Fibroblast of mammary gland (primary cell): ENCODE measurements at regions not wholly inside any gene's neighbourhood (a gene's known extent, or its start where the extent isn't known, plus 50 kb on each side); places are given as distances from the start of the nearest gene placed in this dataset.
A peak's percentile ranks its signal among the peaks of the same experiment; 100 is the strongest.
"Not testable (repeated sequence)": the region's sequence is repeated elsewhere in the genome, so short reads cannot be mapped to it uniquely, and the experiment has no call there.

Experiments
- DNase-seq: peaks from one replicate; pipeline ENCODE4 v3.0.0-alpha.2; 2010; ENCODE audit warnings: low read depth
- H3K4me3 ChIP-seq: 2 replicates; pipeline ENCODE4 v1.5.1; 2011; ENCODE audit warnings: low read depth, mild to moderate bottlenecking, low read length, moderate library complexity; ENCODE audit not compliant: control insufficient read depth

- DNase-seq, H3K4me3 ChIP-seq: not testable (repeated sequence)
Measured at GRCh38 chr9:41652800-41653199, 463.7 kb upstream of the ZNG1F start.

- DNase-seq, H3K4me3 ChIP-seq: not testable (repeated sequence)
Measured at GRCh38 chr9:41652100-41652713, 463.1 kb upstream of the ZNG1F start.

DNA sequence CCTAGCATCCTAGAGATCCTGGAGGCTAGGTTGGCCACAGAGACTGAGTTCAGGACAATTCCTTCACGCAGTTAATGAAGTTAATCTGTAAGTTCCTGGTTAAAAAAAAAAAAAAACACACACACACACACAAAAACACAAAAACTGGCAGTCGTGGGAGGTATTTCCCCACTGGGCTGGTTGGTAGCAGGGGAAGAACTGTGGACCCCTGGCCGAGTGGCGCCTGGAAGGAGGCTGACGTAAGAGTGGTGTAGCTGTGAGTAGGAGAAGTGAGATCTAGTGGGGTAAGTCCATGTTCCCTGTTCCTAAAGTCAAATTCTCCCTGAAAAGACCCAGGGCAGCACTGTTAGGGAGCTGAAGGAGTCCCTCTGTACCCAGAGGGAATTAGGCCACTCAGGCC lies 461.0 kb upstream of the ZNG1F start:
- H3K4me3 ChIP-seq, DNase-seq: not testable (repeated sequence)

GRCh38 chr9:41648564-41648963 lies 459.4 kb upstream of the ZNG1F start:
- H3K4me3 ChIP-seq, DNase-seq: not testable (repeated sequence)

- not testable (repeated sequence) for H3K4me3 ChIP-seq, DNase-seq
Measured at GRCh38 chr9:41646246-41646645, 457.1 kb upstream of the ZNG1F start.

DNA sequence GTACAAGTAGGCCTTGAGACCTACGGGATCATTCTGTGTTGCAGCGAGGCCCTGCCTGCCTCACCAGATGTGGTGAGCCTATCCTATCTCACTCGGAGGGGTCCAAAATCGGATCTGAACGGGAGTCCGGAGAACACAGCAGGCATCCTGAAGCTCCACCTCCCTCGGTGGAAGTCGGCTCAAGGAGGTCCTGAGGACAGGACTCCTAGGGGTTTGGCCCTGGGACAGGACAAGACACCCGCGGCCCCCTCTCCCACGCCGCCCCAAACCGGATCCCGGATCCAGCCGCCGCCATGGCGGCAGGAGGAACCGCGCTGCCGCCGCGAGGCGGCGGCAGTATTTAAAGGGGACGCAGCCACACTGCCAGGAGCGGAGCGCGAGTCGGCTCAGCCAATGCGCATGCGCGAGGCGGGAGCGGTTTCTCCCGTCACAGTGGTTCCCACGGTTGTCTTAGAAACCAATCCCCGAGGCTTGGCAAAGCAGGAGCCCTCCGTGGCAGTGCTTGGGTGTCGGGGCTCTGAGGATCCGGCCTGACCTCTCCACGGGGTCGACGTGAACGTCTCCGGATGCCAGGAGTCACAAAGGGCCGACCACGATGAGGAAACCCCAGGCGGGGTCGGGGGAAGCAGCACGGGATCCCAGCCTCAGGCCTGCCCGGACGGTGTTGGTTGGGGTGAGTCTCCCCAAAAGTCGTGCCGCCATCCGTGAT lies 454.6 kb upstream of the ZNG1F start:
- H3K4me3 ChIP-seq = peak overlapping the region; percentile 42
- peak; percentile 70 for DNase-seq

DNA sequence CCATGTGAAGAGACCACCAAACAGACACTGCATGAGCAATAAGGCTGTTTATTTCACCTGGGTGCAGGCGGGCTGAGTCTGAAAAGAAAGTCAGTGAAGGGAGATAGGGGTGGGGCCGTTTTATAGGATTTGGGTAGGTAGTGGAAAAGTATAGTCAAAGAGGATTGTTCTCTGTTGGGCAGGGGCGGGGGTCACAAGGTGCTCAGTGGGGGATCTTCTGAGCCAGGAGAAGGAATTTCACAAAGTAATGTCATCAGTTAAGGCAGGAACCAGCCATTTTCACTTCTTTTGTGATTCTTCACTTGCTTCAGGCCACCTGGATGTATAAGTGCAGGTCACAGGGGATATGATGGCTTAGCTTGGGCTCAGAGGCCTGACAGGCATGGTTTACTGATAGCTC lies 444.6 kb upstream of the ZNG1F start:
- DNase-seq, H3K4me3 ChIP-seq: not testable (repeated sequence)

GRCh38 chr9:41623666-41624065 lies 434.5 kb upstream of the ZNG1F start:
- DNase-seq, H3K4me3 ChIP-seq: not testable (repeated sequence)

DNA sequence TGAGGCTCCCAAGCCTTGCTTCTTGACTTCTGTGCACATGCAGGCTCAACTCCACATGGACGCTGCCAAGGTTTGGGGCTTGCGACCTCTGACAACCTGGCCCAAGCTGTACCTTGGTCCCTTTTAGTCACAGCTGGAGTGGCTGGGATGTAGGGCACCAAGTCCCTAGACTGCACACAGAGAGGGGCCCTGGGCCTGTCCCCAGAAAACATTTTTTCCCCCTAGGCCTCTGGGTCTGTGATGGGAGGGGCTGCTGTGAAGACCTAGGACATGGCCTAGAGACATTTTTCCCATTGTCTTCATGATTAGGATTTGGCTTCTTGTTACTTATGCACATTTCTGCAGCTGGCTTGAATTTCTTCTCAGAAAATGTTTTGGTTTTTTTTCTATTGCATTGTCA lies 430.1 kb upstream of the ZNG1F start:
- DNase-seq = not testable (repeated sequence)

GRCh38 chr9:41606961-41607547 lies 417.9 kb upstream of the ZNG1F start:
- not testable (repeated sequence) for DNase-seq, H3K4me3 ChIP-seq

More for the DNA sequence above, 430.1 kb upstream of the ZNG1F start:
- H3K4me3 ChIP-seq = not testable (repeated sequence)

DNA sequence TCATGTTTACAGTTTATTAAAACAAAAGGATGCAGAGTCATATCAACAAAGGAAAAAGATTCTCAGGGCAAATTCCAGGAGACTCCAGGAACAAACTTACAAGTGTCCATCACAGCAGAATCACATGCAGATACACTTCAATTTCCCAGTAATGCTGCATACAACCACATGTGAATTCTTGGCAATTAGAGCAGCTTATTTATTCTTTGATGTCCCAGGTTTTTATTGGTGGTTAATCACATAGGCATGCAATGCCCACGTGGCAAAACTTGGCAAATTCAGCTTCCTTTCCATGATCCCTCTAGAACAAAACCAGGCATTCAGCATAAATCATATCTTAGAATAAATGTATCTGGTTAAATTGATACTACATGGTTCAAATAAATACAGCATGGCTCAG lies 376.5 kb upstream of the ZNG1F start:
- H3K4me3 ChIP-seq = not testable (repeated sequence)
- peak; percentile 0 for DNase-seq
